ENCODE measurements at regions not wholly inside any gene's neighbourhood (a gene's known extent, or its start where the extent isn't known, plus 50 kb on each side); places are given as distances from the start of the nearest gene placed in this dataset.

DNA sequence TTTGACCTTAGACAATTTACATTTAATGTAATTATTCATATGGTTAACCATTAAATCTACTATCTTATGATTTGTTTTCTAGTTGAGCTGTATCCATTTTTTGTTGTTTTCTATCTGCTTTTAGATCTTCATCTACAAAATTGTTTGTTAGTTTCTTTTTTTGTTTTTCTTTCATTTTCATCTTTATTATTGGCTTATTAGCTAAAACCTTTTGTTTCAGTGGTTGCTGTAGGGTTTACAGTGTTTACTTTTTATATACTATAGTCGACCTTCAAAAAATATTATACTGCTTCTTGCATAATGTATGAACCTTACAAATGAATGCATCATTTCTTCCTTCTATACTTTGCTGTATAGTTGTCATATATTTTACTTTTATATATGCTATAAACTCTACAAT, 651.6 kb upstream of the PLXNA2 start:
- no peak overlapping the region for H3K4me3 ChIP-seq (ENCODE audit: low read depth, low read length, poor library complexity, severe bottlenecking)
- no peaks in the 10 kb centered on the region for H4K20me1 ChIP-seq (ENCODE audit: insufficient read depth, low read length)
- no peak for DNase-seq (ENCODE audit: low spot score)
- H3K4me1 ChIP-seq (ENCODE audit: insufficient read depth, low read length, poor library complexity, severe bottlenecking) = no peaks in the 10 kb centered on the region
- H3K9me2 ChIP-seq (ENCODE audit: insufficient read depth, low read length) = no peaks in the 10 kb centered on the region
- BruUV-seq (replicated peaks) = no TSS peak
- no peaks in the 10 kb centered on the region for H3K79me2 ChIP-seq (ENCODE audit: insufficient read depth, low read depth, low read length)
- ChIA-PET CTCF (ENCODE audit: unreplicated experiment) (no interaction called here), POLR2A (no interaction called here)
- no peaks in the 10 kb centered on the region for H3K9me3 ChIP-seq (ENCODE audit: low read length)
- TF ChIP-seq, protein P1, sequence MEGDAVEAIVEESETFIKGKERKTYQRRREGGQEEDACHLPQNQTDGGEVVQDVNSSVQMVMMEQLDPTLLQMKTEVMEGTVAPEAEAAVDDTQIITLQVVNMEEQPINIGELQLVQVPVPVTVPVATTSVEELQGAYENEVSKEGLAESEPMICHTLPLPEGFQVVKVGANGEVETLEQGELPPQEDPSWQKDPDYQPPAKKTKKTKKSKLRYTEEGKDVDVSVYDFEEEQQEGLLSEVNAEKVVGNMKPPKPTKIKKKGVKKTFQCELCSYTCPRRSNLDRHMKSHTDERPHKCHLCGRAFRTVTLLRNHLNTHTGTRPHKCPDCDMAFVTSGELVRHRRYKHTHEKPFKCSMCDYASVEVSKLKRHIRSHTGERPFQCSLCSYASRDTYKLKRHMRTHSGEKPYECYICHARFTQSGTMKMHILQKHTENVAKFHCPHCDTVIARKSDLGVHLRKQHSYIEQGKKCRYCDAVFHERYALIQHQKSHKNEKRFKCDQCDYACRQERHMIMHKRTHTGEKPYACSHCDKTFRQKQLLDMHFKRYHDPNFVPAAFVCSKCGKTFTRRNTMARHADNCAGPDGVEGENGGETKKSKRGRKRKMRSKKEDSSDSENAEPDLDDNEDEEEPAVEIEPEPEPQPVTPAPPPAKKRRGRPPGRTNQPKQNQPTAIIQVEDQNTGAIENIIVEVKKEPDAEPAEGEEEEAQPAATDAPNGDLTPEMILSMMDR (conservative IDR thresholded peaks at IDR 0.05; ENCODE audit: low read length) = no peak
- no peak for TF ChIP-seq EZH2phosphoT487 (IDR thresholded peaks at IDR 0.05; ENCODE audit: borderline replicate concordance, low read depth, low read length)
- intact Hi-C loops (cut with micrococcal nuclease; ENCODE audit: unreplicated experiment) = no loop called here
- no peak overlapping the region for H2AFZ ChIP-seq (ENCODE audit: low read length)
- H3K27ac ChIP-seq (ENCODE audit: low read depth, low read length, poor library complexity, severe bottlenecking) = no peak overlapping the region
- no peak overlapping the region for H3K4me2 ChIP-seq (ENCODE audit: low read length)
- no peaks in the 10 kb centered on the region for H3K36me3 ChIP-seq (ENCODE audit: insufficient read depth, low read length)

DNA sequence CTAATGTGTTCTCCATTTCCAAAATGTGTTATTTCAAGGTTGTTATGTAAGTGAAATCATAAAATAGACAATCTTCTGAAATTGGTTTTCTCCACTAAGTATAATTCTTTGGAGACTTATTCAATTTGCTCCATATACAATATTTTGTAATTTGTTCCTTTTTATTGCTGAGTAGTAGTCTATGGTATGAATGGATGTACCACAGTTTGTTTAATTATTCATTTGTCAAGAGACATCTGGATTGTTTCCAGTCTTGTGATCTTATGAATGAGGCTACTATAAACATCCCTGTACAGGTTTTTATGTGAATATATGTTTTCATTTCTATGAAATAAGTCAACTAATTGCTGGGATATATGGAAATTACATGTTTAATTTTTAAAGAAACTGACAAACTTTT, 652.6 kb upstream of the PLXNA2 start:
- Histone ChIP-seq H4K20me1 (ENCODE audit: insufficient read depth, low read length) (no peaks in the 10 kb centered on the region), H3K27ac (ENCODE audit: low read depth, low read length, poor library complexity, severe bottlenecking) (no peak overlapping the region), H3K4me3 (ENCODE audit: low read depth, low read length, poor library complexity, severe bottlenecking) (no peak overlapping the region), H3K36me3 (ENCODE audit: insufficient read depth, low read length) (no peaks in the 10 kb centered on the region), H3K4me2 (ENCODE audit: low read length) (no peak overlapping the region), H3K79me2 (ENCODE audit: insufficient read depth, low read depth, low read length) (no peaks in the 10 kb centered on the region), H3K9me3 (ENCODE audit: low read length) (no peaks in the 10 kb centered on the region), H3K9me2 (ENCODE audit: insufficient read depth, low read length) (no peaks in the 10 kb centered on the region), H3K4me1 (ENCODE audit: insufficient read depth, low read length, poor library complexity, severe bottlenecking) (no peaks in the 10 kb centered on the region), H2AFZ (ENCODE audit: low read length) (no peak overlapping the region)
- no peak for TF ChIP-seq EZH2phosphoT487 (IDR thresholded peaks at IDR 0.05; ENCODE audit: borderline replicate concordance, low read depth, low read length)
- TF ChIP-seq, protein P1 (conservative IDR thresholded peaks at IDR 0.05; ENCODE audit: low read length) = no peak
- ChIA-PET POLR2A (no interaction called here), CTCF (ENCODE audit: unreplicated experiment) (no interaction called here)
- intact Hi-C loops (cut with micrococcal nuclease; ENCODE audit: unreplicated experiment) = no loop called here
- no TSS peak for BruUV-seq (replicated peaks)
- no peak for DNase-seq (ENCODE audit: low spot score)

DNA sequence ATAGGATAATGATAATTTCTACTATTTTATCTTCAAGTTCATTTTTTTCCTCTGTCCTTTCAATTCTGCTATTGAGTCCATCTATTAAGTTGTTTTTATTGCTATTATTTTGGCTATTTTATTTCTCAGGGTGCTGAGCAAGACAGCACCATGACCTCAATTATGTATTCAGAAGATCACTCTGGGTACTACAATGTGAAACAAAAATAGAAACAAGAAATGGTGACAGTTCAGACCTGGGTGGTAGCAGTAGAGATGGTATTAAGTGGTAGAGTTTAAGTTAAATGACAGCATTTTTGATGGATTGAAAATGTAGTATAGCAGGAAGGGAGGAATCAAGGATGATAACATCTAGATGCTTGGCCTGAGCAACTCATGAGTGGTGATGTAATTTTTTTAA, 655.3 kb upstream of the PLXNA2 start:
- DNase-seq (ENCODE audit: low spot score) = no peak
- intact Hi-C loops (cut with micrococcal nuclease; ENCODE audit: unreplicated experiment) = no loop called here
- ChIA-PET CTCF (ENCODE audit: unreplicated experiment) (no interaction called here), POLR2A (no interaction called here)
- no peak for TF ChIP-seq EZH2phosphoT487 (IDR thresholded peaks at IDR 0.05; ENCODE audit: borderline replicate concordance, low read depth, low read length)
- TF ChIP-seq, protein P1 (conservative IDR thresholded peaks at IDR 0.05; ENCODE audit: low read length) = no peak
- no peaks in the 10 kb centered on the region for H3K36me3 ChIP-seq (ENCODE audit: insufficient read depth, low read length)
- no peaks in the 10 kb centered on the region for H4K20me1 ChIP-seq (ENCODE audit: insufficient read depth, low read length)
- H2AFZ ChIP-seq (ENCODE audit: low read length) = no peak overlapping the region
- H3K79me2 ChIP-seq (ENCODE audit: insufficient read depth, low read depth, low read length) = no peaks in the 10 kb centered on the region
- no peak overlapping the region for H3K4me3 ChIP-seq (ENCODE audit: low read depth, low read length, poor library complexity, severe bottlenecking)
- no peaks in the 10 kb centered on the region for H3K9me2 ChIP-seq (ENCODE audit: insufficient read depth, low read length)
- H3K4me1 ChIP-seq (ENCODE audit: insufficient read depth, low read length, poor library complexity, severe bottlenecking) = no peaks in the 10 kb centered on the region
- no peak overlapping the region for H3K27ac ChIP-seq (ENCODE audit: low read depth, low read length, poor library complexity, severe bottlenecking)
- H3K4me2 ChIP-seq (ENCODE audit: low read length) = no peak overlapping the region
- no peaks in the 10 kb centered on the region for H3K9me3 ChIP-seq (ENCODE audit: low read length)
- BruUV-seq (replicated peaks) = no TSS peak
